T-cell (primary cell): ENCODE measurements at regions not wholly inside any gene's neighbourhood (a gene's known extent, or its start where the extent isn't known, plus 50 kb on each side); places are given as distances from the start of the nearest gene placed in this dataset.
"Not testable (repeated sequence)": the region's sequence is repeated elsewhere in the genome, so short reads cannot be mapped to it uniquely, and the experiment has no call there.

ENCODE experiments used
- ATAC-seq, 4 experiments: fragments of 200-7000 bp in 3 of 4; fragments of 150-1000 bp in 1 of 4; cut with Tn5 transposase; replicated peaks in 1 of 4; 1 replicate in 3 of 4; 2 replicates in 1 of 4; pipeline ENCODE4 v1.10.0; 2021; ENCODE audit warnings: moderate library complexity in 3 of 4, mild to moderate bottlenecking in 2 of 4, moderate number of reproducible peaks in 1 of 4
- CTCF ChIA-PET, 2 donors: fragments of 300-600 bp; sonication (Branson Sonifier 250); formaldehyde crosslinking; loops; one replicate each; lab custom pipeline; 2022; ENCODE audit warnings: antibody characterized with exemption in 2 of 2; lab: Charles Lee
- POLR2A ChIA-PET, 2 donors: fragments of 300-600 bp; sonication (Branson Sonifier 250); formaldehyde crosslinking; loops; one replicate each; lab custom pipeline; 2022; ENCODE audit warnings: antibody characterized with exemption in 2 of 2; lab: Charles Lee
- DNase-seq, 35 experiments: peaks; one replicate each; pipeline versions ENCODE4 v3.0.0 to v3.0.0-alpha.2; 2013 to 2023
- H3K27ac ChIP-seq: one replicate; pipeline ENCODE4 v1.5.1; 2013; ENCODE audit warnings: low read length
- H3K27me3 ChIP-seq, 2 experiments: replicated peaks in 1 of 2; 1 replicate in 1 of 2; 2 replicates in 1 of 2; pipeline versions ENCODE4 v1.6.1 to v1.7.0; 2013; ENCODE audit warnings: low read length in 1 of 2, mixed read lengths in 1 of 2; ENCODE audit not compliant: control insufficient read depth in 2 of 2, insufficient read depth in 2 of 2; ENCODE audit errors: extremely low read depth in 1 of 2
- H3K36me3 ChIP-seq, 2 donors: 1 replicate in 1 of 2; 2 replicates in 1 of 2; pipeline versions ENCODE4 v1.6.1 to v1.7.0; 2013; ENCODE audit warnings: low read length in 1 of 2; ENCODE audit not compliant: control insufficient read depth in 2 of 2, insufficient read depth in 1 of 2; ENCODE audit errors: extremely low read depth in 1 of 2
- H3K4me1 ChIP-seq, 2 experiments: 1 replicate in 1 of 2; 2 replicates in 1 of 2; pipeline versions ENCODE4 v1.6.1 to v1.7.0; 2013; ENCODE audit warnings: low read length in 2 of 2, mixed read lengths in 1 of 2; ENCODE audit not compliant: insufficient read depth in 2 of 2, control insufficient read depth in 1 of 2; ENCODE audit errors: extremely low read depth in 1 of 2
- H3K4me3 ChIP-seq, 2 donors: 1 replicate in 1 of 2; 2 replicates in 1 of 2; pipeline versions ENCODE4 v1.5.1 to v1.7.0; 2013; ENCODE audit warnings: mild to moderate bottlenecking in 2 of 2, low read length in 1 of 2, moderate library complexity in 1 of 2; ENCODE audit not compliant: control insufficient read depth in 1 of 2; ENCODE audit errors: extremely low read depth in 1 of 2
- H3K9me3 ChIP-seq: 2 replicates; pipeline ENCODE4 v1.7.0; 2013
- H3K27ac Mint-ChIP-seq, 2 donors: one replicate each; pipeline ENCODE4 v1.8.0; 2020 to 2021; ENCODE audit warnings: mild to moderate bottlenecking in 2 of 2, mixed read lengths in 2 of 2
- H3K27me3 Mint-ChIP-seq, 2 donors: one replicate each; pipeline ENCODE4 v1.8.0; 2021 to 2022; ENCODE audit warnings: mixed read lengths in 2 of 2
- H3K36me3 Mint-ChIP-seq: one replicate; pipeline ENCODE4 v1.8.0; 2021; ENCODE audit warnings: mixed read lengths
- H3K4me1 Mint-ChIP-seq, 3 donors: one replicate each; pipeline ENCODE4 v1.8.0; 2020 to 2022; ENCODE audit warnings: mixed read lengths in 3 of 3, mild to moderate bottlenecking in 1 of 3
- H3K4me3 Mint-ChIP-seq, 3 donors: one replicate each; pipeline ENCODE4 v1.8.0; 2020 to 2022; ENCODE audit warnings: mild to moderate bottlenecking in 3 of 3, mixed read lengths in 3 of 3, moderate library complexity in 3 of 3
- H3K9me3 Mint-ChIP-seq, 3 donors: one replicate each; pipeline ENCODE4 v1.8.0; 2020 to 2022; ENCODE audit warnings: mixed read lengths in 3 of 3
- WGBS: methylation state at CpG from one replicate; pipeline ENCODE4 v1.1.5; 2013; ENCODE audit warnings: missing lambda C conversion rate; ENCODE audit not compliant: insufficient coverage; 5-methylcytosine and 5-hydroxymethylcytosine counted together

DNA sequence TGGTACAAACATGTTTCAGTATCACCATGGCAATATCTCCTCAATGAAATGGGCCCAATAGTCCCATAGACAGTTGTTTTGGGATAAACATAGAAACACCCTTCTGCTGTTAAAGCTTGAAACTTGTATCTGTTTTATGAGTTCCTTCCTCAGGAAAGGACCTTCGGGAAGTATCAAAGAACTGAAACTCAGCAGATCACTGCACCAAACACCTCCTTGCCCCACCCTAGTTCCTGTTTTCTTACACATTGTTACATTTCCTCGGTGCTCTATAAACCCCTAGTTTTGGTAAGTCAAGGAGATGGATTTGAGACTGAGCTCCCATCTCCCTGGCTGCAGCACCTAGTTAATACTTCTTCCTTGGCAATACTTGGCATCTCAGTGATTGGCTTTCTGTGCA is 73.8 kb upstream of the ECI2 start:
- Histone ChIP-seq H3K27ac (no peak overlapping the region), H3K36me3 (no peaks in the 10 kb centered on the region), H3K27me3 (peaks cover 0 to 8% of the 10 kb centered on the region in 2 experiments), H3K4me3 (no peak overlapping the region), H3K4me1 (peaks cover 0 to 2% of the 10 kb centered on the region in 2 experiments), H3K9me3 (no peaks in the 10 kb centered on the region)
- peak in 1 of 4 experiments; percentile 45 for ATAC-seq
- DNase-seq = no peak
- H3K36me3 Mint-ChIP-seq = peaks cover 7% of the 10 kb centered on the region
- H3K27ac Mint-ChIP-seq = peak overlapping the region; percentile 60 to 69
- peaks cover 12 to 32% (median 25%) of the 10 kb centered on the region in 3 donors for H3K4me1 Mint-ChIP-seq
- POLR2A ChIA-PET = no interaction called here
- peak overlapping the region in 2 of 3 donors; percentile 23 to 35 for H3K4me3 Mint-ChIP-seq
- CTCF ChIA-PET = no interaction called here
- H3K9me3 Mint-ChIP-seq = peaks cover 5 to 21% (median 9%) of the 10 kb centered on the region in 3 donors
- WGBS = no CpG with 5 or more reads among the region's 2 CpGs
- peaks cover 14 to 20% of the 10 kb centered on the region in 2 donors for H3K27me3 Mint-ChIP-seq

GRCh38 chr6:4208158-4208557 is 72.8 kb upstream of the ECI2 start:
- peaks cover 15 to 24% of the 10 kb centered on the region in 2 donors for H3K27me3 Mint-ChIP-seq
- 100% methylated on average over 2 of the region's 2 CpGs for WGBS
- H3K4me3 ChIP-seq = no peak overlapping the region
- ChIA-PET CTCF (no interaction called here), POLR2A (no interaction called here)
- H3K27ac ChIP-seq = no peak overlapping the region
- DNase-seq = no peak
- peaks cover 0 to 6% of the 10 kb centered on the region in 2 experiments for H3K27me3 ChIP-seq
- no peak overlapping the region for H3K4me3 Mint-ChIP-seq
- no peak for ATAC-seq
- H3K9me3 Mint-ChIP-seq = peaks cover 5 to 18% (median 6%) of the 10 kb centered on the region in 3 donors
- peaks cover 0 to 2% of the 10 kb centered on the region in 2 experiments for H3K4me1 ChIP-seq
- H3K4me1 Mint-ChIP-seq = peaks cover 12 to 32% (median 25%) of the 10 kb centered on the region in 3 donors
- H3K27ac Mint-ChIP-seq = no peak overlapping the region
- H3K9me3 ChIP-seq = no peaks in the 10 kb centered on the region
- H3K36me3 Mint-ChIP-seq = peaks cover 7% of the 10 kb centered on the region
- H3K36me3 ChIP-seq = no peaks in the 10 kb centered on the region

- peaks cover 2 to 18% (median 9%) of the 10 kb centered on the region in 3 donors for H3K4me1 Mint-ChIP-seq
- H3K4me3 ChIP-seq, CTCF ChIA-PET, DNase-seq, H3K36me3 Mint-ChIP-seq, H3K4me1 ChIP-seq, POLR2A ChIA-PET, H3K36me3 ChIP-seq, H3K4me3 Mint-ChIP-seq, ATAC-seq, H3K27ac Mint-ChIP-seq, H3K9me3 ChIP-seq, H3K27ac ChIP-seq, H3K27me3 ChIP-seq: not testable (repeated sequence)
- H3K27me3 Mint-ChIP-seq = peaks cover 25 to 34% of the 10 kb centered on the region in 2 donors
- WGBS = 92% methylated on average over 12 of the region's 21 CpGs
- peaks cover 5 to 11% (median 5%) of the 10 kb centered on the region in 3 donors for H3K9me3 Mint-ChIP-seq
These were observed 68.5 kb upstream of the ECI2 start for GRCh38 chr6:4203642-4204417.

- H3K4me1 Mint-ChIP-seq = no peaks in the 10 kb centered on the region
- H3K4me1 ChIP-seq = no peaks in the 10 kb centered on the region
- no peaks in the 10 kb centered on the region for H3K36me3 Mint-ChIP-seq
- no peaks in the 10 kb centered on the region for H3K36me3 ChIP-seq
- H3K27me3 ChIP-seq = peaks cover 0 to 7% of the 10 kb centered on the region in 2 experiments
- DNase-seq = no peak
- H3K27me3 Mint-ChIP-seq = peaks cover 2 to 7% of the 10 kb centered on the region in 2 donors
- no peak for ATAC-seq
- H3K9me3 Mint-ChIP-seq = no peaks in the 10 kb centered on the region
- H3K27ac Mint-ChIP-seq = no peak overlapping the region
- WGBS = no CpG with 5 or more reads among the region's 3 CpGs
- H3K9me3 ChIP-seq = no peaks in the 10 kb centered on the region
- POLR2A ChIA-PET = no interaction called here
- CTCF ChIA-PET = no interaction called here
- H3K4me3 ChIP-seq = no peak overlapping the region
- H3K27ac ChIP-seq = no peak overlapping the region
- H3K4me3 Mint-ChIP-seq = no peak overlapping the region
These were observed 57.3 kb upstream of the ECI2 start for GRCh38 chr6:4192627-4193026.

- WGBS = 100% methylated on average over 1 of the region's 1 CpG
- Histone ChIP-seq H3K27ac (no peak overlapping the region), H3K4me1 (no peaks in the 10 kb centered on the region), H3K36me3 (no peaks in the 10 kb centered on the region), H3K27me3 (peaks cover 0 to 7% of the 10 kb centered on the region in 2 experiments), H3K9me3 (no peaks in the 10 kb centered on the region), H3K4me3 (no peak overlapping the region)
- Mint-ChIP-seq H3K4me1 (no peaks in the 10 kb centered on the region), H3K4me3 (no peak overlapping the region), H3K36me3 (no peaks in the 10 kb centered on the region), H3K27ac (no peak overlapping the region), H3K27me3 (peaks cover 2 to 7% of the 10 kb centered on the region in 2 donors), H3K9me3 (no peaks in the 10 kb centered on the region)
- POLR2A ChIA-PET = no interaction called here
- ATAC-seq (no peak), DNase-seq (no peak)
- CTCF ChIA-PET = no interaction called here
These were observed 56.8 kb upstream of the ECI2 start for GRCh38 chr6:4192173-4192572.

DNA sequence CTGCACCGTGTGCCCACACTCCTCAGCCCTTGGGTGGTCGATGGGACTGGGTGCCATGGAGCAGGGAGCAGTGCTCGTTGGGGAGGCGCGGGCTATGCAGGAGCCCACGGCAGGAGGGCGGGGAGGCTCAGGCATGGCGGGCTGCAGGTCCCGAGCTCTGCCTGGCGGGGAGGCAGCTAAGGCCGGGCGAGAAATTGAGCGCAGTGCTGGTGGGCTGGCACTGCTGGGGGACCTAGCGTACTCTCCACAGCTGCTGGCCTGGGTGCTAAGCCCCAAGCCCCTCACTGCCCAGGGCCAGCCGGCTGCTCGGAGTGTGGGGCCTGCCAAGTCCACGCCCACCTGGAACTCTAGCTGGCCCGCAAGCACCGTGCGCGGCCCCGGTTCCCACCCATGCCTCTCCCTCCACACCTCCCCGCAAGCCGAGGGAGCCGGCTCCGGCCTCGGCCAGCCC is 55.9 kb upstream of the ECI2 start:
- H3K36me3 Mint-ChIP-seq = no peaks in the 10 kb centered on the region
- WGBS = 93% methylated on average over 27 of the region's 27 CpGs
- CTCF ChIA-PET = no interaction called here
- H3K36me3 ChIP-seq = no peaks in the 10 kb centered on the region
- no peak for ATAC-seq
- H3K4me3 Mint-ChIP-seq = no peak overlapping the region
- peaks cover 5 to 7% of the 10 kb centered on the region in 2 donors for H3K27me3 Mint-ChIP-seq
- H3K9me3 ChIP-seq = no peaks in the 10 kb centered on the region
- no peak overlapping the region for H3K27ac Mint-ChIP-seq
- no peaks in the 10 kb centered on the region for H3K4me1 ChIP-seq
- H3K27ac ChIP-seq = no peak overlapping the region
- no peak for DNase-seq
- H3K4me1 Mint-ChIP-seq = no peaks in the 10 kb centered on the region
- no peak overlapping the region for H3K4me3 ChIP-seq
- H3K27me3 ChIP-seq = peaks cover 0 to 7% of the 10 kb centered on the region in 2 experiments
- no peaks in the 10 kb centered on the region for H3K9me3 Mint-ChIP-seq
- POLR2A ChIA-PET = no interaction called here
